HG03432 (cell line): ENCODE measurements at regions not wholly inside any gene's neighbourhood (a gene's known extent, or its start where the extent isn't known, plus 50 kb on each side); places are given as distances from the start of the nearest gene placed in this dataset.

Experiments
- ATAC-seq: cut with Tn5 transposase; IDR thresholded peaks from one replicate; pipeline ENCODE4 v1.9.1; 2021; ENCODE audit warnings: mild to moderate bottlenecking, moderate library complexity; ENCODE audit not compliant: unreplicated experiment

DNA sequence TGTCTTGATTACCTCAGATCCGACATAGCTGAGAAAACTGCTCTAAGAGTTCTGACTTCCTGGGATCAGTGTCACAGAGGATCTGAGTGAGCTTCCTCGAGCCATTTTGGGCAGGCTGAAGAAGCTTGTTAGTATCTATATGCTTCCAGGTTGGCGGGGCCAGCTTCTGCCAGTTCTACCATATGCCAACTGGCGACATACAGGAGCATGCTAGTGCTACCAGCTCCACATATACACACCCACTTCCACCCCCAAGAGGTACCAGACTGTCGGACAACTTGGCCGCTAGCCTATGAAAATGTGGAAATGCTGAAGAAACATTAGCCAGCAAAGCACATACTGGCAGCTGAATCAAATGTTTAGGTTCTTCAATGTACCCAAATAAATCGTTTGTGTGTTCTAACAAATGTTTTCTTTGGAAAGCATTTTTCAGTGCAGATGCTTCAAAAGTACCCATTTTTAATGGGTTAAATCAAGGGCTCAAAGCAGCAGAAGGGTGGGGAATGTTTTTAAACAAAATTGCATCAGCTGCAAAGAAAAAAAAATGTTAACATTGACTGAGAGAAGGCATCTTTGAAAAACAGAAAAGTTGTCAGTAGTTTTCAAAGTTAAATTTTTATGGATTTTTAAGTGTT is 163.7 kb downstream of the KLF12 start:
- ATAC-seq, result no peak

DNA sequence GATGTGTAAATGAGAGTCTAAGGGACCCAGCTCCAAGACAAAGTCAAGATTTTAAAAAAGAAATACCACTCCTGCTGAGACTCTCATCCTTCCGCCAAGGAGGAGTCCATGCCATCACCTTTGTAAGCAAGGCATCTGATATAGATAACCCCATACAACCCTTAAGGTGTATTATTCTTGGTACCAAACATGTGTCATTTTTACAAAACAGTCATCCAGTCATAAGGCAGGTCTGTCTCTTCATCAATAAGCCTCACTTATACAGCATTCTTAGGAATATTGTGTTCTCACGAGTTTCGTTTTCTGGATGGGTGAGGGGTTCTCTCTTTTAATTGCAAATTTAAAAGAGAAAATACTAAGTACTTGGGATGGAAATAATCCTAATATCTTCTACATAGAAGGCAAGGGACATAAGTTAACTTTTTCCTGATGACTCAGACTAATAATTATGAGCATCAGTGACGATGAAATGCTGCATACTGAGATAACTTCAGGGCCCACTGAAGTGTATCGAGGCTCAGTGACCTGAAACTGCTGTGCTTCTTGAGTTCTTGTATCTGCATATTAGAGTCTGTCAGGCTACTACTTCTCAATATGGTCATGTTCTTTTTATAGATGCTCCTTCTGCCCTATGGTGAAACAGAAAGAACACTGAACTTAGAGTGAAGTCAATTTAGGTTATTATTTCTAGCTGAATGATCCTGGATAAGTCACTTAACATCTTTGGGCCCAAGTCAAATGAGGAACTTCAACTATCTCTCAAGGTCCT is 166.6 kb downstream of the KLF12 start:
- ATAC-seq, result peak; percentile 100

DNA sequence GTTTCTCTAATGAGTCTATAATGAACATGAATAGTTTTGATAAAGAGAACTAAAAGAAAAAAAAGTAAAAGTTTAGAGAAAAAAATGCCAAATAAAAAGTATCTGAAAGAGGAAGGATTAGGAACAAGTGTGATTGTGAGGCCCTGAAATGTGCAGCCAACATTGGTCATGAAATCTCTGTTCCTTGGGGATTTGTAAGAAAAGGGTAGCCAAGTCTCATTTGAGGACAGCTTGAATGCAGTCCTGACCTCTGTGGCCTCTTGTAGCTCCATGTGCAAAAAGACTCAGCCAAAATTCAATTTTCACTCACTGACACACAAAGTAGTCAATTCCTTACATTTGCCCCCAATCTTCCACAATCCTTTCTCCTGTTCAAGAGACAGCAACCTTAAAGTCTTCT is 167.9 kb downstream of the KLF12 start:
- no peak for ATAC-seq

DNA sequence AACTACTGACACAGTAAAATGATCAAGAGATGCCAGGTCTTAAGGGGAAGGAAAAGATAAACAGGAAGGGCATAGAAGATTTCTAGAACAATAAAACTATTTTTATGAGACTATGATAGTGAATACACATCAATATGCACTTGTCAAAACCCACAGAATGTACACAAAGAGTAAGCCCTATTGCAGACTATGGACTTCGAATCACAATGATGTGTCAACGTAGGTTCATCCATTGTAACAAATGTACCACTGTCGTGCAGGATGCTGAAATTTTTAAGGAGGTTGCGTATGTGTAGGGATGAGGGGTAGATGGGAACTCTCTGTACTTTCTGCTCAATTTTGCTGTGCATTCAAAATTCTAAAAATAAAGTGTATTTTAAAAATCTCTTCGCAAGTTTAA is 171.9 kb downstream of the KLF12 start:
- ATAC-seq, result no peak

DNA sequence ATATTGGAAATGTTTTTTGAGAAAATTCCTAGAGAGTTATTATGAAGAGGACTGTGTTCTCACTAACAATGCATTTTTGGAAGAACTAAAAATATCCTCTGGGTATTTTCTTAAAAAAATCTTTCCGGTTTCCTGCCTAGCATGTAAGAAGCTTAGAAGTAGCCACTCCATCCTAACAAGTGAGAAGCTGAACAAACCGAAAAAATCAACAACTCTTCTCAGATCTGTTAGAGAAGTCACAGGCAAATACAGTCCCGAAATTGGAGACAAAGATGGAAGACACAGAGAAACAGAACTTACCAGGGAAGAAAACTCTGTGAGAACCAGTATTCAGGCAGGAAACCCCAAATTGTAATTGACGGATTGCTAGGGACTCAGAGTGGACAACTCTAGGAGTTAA is 173.0 kb downstream of the KLF12 start:
- peak; percentile 61 for ATAC-seq

DNA sequence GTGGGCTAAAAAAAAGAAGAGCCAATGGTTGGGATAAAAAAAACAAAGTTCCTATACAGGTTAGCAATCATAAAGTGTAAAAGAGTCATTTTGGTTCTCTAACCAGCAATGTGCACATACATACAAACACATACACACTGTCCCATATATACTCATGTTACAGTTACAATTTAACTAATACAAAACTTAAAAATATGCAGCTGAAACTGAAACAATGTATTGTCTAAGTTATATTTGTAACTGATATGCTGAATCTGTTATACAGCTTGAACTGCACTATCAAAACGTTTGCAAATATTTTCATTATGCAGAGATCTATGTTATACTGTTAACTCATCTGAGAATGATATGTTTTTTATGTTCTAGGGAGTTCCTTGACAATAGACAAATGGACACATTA is 173.7 kb downstream of the KLF12 start:
- ATAC-seq, result peak; percentile 75

DNA sequence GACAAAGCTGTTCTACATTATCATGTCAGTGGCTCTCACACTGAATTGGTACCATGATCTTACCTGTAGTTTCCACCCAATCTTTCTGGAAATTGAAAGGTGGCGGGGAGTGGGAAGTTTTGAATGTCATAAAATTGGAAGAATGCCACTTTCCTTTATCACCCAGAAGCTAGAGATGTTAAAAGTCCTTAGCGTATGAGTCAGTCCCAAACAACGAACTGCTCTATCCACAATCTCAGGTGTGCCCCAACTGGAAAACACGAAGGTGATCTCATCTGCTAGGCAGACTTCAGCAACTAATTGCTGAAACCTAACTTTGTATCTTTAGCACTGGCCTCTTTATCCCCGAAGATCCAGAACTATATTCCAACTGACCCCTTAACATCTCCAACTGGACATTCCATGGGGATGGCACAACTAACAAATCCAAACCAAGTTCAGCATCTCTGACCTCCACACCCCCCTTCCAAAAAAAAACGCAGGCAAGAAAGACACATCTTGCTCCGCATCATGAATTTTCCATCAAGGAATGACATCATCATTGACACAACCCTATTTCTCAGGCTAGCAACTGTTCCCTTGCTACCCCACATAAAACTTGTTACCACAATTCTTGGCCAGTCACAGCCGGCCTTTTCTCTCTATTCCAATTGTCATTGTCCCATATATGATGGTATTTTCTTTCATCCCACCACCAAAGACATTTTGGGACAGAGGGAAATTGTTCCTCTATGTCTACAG is 175.4 kb downstream of the KLF12 start:
- ATAC-seq, result no peak

DNA sequence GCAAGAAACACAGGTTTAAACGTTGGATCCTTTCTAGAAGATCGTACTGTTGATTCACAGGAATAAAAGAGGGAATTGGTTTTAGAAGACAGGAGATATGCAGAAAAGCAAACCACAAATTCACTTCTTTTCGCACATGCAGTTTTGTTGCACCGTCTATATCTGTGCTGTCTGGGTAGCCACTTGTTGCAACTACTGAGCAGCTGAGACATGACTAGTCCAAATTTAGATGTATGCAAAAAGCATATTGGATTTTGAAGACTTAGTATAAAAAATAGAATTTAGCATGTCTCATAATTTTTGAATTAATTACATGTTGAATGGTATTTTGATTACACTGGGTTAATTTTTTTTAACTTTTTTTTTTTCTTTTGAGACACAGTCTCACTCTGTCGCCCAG is 176.3 kb downstream of the KLF12 start:
- ATAC-seq, result no peak

DNA sequence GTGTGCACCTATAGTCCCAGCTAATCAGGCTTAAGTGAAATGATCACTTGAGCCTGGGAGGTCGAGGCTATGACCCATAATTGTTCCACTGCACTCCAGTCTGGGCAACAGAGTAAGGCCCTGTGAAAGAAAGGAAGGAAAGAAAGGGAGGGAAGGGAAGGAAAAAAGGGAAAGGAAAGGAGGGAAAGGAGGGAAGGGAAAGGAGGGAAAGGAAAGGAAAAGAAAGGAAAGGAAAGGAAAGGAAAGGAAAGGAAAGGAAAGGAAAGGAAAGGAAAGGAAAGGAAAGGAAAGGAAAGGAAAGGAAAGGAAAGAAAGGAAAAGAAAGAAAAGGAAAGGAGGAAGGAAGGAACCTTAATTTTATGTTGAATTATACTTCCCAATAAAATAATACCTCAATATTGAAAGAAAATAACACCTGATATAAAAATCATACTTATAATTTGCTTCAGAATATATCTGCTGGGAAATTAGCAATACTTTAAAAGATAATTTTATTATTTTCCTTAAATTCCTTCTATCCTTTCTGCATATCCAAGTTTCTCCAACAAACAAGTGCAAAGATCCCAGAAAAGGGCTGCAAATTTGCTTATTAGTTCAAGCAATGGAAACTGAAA is 177.3 kb downstream of the KLF12 start:
- no peak for ATAC-seq

DNA sequence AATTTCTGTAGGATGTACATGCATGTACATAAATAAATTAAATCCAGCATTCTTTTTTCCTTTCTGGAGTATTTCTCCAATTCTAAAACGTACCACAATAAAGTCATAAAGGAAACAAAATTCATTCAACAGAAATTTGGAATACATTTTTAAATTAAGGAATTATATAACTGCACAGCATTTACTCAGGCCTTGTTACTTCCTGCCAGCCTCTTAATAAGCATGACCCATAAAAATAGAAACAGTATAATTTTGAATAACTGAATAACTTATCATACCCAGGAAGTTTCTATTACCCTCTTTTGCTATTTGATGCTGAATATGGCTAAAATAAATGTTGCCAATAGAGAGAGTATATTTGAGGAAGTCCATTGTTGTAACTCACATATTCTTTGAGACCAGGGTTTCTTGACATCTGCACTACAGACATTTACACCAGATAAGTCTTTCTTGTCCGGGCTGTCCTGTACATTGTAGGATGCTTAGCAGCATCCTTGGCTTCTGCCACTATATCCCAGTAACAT is 178.2 kb downstream of the KLF12 start:
- ATAC-seq, result no peak

DNA sequence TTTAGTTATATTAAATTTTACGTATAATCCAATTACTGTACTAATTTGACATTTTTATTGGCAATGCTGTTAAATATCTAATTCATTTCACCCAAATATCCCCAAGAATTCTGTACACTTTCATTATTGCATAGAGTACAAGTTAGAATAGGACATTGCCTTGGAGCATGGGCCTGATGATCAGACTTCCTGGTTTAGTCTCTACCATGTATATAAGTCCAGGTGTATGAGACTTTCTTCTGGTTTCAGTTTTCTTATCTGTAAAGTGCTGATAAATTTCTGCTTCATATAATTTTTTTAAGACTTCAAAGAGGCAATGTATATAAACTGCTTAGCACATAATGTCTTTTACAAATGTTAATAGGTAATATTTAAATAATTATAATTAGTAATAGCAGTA is 179.4 kb downstream of the KLF12 start:
- ATAC-seq, result no peak

DNA sequence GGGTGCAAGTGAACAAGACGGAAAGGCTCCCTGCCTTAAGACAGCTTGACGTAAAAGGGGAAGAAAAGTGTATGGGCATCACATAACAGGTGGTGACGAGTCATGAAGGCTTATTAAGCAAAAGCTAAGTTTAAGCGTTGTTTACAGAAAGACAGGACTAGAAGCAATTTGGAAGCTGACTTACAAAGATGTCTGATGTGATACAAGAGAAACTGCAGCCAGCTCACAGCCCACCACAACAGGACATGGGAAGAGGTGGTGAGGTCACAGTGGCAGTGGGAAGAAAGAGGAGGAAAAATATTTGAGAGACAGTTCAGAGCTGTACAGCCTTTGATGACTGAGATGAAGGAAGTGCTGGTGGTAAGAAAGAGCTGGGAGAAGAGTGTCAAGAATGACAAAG is 181.6 kb downstream of the KLF12 start:
- ATAC-seq, result no peak

DNA sequence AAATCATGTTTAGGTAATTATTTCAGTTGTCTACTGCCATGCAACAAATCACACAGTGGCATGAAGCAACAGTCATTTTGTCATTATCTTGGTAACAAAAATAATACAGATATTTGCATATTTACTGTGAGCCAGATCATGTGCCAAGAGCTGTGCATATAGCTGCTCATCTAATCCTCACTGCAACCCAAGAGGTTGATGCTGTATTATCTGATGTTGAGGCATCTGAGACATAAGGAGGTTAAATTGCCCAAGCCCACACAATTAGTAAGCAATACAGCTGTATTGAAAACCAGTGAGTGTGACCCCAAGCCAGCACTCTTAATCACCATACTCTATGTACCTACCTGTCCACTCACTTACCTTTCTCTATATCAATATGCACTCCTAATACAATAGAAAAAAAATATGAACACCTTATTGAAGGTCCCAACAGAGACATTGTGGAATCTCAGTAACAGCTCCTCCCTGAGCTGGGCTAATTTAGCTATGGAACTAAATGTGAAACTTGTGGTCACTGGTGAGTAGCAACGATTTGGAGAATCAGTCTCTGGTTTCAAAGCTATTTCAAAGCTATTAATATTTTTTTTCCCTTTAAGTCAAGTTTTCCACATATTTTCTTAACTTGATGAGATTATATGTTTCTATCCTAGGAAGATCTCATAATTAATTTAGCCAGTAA is 185.2 kb downstream of the KLF12 start:
- ATAC-seq, result peak; percentile 50

DNA sequence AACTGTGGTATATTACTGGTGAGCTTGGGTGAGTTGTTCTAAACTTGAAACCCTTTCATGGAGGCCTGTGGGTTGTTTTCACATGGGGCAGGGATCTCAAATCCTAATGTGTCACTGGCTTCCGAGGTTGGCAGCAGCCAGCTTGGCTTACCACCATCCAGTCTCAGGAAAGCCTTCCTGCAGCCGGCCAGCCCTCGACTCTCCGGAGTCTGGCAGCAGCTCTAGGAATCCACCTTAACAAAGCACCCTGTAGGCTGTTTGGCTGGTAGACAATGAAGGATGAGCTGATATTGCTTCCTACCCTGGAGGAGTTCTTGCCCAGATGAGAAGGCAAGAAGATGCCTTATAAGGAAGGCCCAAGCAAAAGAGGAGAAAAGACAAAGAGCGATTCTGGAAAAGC is 188.3 kb downstream of the KLF12 start:
- no peak for ATAC-seq

DNA sequence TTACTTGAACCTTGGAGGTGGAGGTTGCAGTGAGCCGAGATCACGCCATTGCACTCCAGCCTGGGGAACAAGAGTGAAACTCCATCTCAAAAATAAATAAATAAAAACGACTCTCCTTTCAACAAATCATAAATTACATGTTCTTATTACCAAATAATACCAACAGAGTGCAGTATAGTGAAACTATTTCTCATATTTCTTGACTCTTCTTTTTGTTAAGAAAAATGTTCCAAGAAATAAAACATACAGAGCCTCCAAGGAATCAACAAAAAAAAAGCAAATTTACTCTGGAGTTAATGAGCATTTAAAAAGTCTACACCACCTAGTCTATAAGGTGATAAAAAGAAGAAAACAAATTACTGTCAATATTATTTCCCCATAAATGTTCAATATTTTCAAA is 188.8 kb downstream of the KLF12 start:
- ATAC-seq, result no peak

DNA sequence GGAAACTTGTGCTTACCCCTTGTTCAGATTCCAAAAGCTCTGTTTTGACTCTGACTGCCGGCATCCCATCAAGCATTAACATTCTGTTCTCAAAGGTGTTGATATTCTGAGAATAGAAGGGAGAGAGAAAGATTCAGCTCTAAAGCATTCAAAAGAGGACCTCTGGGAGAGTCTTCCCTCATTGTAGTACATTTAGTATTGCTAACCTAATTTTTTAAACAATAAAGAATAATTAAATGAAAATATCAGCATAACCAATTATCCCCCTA is 190.3 kb downstream of the KLF12 start:
- no peak for ATAC-seq

DNA sequence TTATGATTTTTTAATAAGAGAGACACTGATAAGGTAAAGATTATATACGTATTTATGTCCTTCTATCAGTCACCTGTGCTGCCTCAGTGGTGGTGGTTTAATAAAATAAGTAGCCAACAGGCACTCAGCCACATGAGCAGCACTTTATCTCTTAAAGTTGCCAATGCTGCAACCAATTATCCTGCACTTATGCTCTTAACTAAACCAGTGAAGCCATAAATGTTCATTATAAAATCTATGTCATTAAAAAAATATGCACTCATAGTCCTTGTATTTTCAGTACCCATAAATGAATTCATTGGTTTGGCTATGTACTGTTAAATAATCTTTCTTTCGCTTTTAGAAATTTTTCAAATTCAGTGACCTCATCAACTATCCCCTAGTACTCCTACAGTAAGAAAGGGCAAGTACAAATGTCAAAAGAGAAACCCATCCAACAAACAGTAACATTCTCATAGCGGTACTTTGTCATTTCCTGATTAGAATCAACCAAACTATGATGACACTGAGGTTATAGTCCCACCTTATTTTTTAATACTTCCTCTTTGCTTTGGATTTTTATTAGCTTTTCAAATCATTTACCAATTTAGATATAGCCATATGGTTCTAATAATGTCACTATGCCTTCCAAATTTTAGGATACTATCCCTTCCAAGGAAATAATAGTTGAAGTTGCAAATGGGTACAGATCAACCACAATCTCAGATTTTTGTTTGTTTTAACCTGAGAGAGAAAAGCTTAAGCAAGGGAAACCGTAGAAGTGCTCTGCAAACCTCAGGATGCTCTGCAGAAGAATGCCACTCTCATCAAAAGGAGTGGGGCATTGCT is 190.9 kb downstream of the KLF12 start:
- peak; percentile 76 for ATAC-seq

DNA sequence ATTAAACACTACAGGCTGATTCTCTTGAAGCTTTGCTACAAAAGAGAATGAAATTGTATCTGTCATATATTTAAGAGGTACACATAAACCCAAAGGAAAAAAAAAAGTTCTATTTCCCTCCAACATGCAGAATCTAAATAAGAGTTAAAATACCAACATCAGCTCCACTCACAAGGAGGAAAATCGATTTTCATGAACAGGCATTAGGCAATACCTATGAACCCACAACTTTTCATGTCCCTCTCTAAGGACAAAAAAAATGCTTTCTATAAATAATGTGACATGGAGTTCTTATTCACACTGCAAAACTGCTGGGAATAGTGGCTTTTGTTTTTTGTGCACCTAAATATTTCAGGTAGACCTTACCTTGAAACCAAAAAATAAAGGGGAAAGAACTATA is 192.5 kb downstream of the KLF12 start:
- ATAC-seq, result no peak

DNA sequence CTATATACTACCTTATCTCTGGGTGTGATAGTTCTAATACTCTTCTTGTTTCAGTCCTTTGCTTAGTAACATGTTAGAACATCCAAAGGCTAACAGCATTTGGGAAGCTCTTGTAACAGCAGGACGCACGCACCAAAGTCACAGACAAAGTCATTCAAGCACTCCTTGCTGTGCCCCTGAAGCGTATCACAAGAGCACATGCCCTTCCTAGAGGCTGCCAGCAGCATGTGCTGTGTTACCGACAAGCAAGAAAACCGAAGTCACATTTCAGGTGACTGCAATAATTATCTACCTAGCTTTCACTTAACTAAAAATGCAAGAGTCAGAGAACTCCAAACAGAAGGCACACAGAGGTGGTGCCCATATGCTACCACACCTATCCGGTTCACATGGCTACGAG is 194.1 kb downstream of the KLF12 start:
- ATAC-seq, result no peak

DNA sequence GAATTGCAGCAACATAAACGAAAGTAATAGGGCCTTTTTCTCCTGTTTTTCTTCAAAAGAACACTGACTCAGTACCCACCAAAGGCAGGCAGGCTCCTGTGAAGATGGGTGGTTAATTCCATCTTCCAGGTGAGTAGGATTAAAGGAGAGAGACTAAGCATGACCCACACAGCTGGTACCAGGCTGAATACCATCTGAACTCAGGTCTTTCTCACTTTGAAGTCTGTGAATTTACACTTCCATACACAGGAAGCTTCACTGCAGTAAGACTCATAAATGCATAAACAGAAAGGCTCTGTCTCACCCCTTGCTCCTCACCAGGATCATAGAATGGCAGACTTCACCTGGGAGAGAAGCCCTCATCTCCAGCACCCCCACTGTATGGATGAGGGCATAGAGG is 194.6 kb downstream of the KLF12 start:
- no peak for ATAC-seq
